ENCODE measurements at regions not wholly inside any gene's neighbourhood (a gene's known extent, or its start where the extent isn't known, plus 50 kb on each side); places are given as distances from the start of the nearest gene placed in this dataset.

DNA sequence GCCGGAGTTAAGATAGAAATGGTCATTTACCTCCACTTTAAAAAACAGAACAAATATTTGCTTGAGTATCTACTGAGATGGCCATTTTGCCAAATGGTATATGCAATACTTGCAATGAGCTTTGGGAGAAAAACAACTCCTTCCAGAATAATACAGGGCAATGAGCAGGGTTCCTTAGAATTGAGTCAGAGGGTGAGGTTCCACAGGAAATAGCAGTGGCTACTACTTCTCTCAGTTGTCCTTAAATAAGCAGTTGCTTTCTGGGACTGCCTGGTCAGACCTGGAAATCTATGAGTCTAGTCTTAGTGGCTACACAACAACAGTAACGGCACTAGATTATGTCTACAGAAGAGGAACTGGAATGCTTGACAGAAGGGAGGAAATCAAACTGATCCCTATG is 80.9 kb upstream of the CCDC85A start:
- Mint-ChIP-seq H3K36me3 (ENCODE audit: low read depth, unreplicated experiment) (no peaks in the 10 kb centered on the region), H3K4me3 (ENCODE audit: unreplicated experiment) (no peak overlapping the region), H3K9me3 (ENCODE audit: unreplicated experiment) (no peaks in the 10 kb centered on the region), H3K4me1 (ENCODE audit: unreplicated experiment) (peaks cover 14% of the 10 kb centered on the region), H3K27me3 (ENCODE audit: unreplicated experiment) (peaks cover 6% of the 10 kb centered on the region), H3K27ac (ENCODE audit: unreplicated experiment) (no peak overlapping the region)
- TF ChIP-seq, protein P1, sequence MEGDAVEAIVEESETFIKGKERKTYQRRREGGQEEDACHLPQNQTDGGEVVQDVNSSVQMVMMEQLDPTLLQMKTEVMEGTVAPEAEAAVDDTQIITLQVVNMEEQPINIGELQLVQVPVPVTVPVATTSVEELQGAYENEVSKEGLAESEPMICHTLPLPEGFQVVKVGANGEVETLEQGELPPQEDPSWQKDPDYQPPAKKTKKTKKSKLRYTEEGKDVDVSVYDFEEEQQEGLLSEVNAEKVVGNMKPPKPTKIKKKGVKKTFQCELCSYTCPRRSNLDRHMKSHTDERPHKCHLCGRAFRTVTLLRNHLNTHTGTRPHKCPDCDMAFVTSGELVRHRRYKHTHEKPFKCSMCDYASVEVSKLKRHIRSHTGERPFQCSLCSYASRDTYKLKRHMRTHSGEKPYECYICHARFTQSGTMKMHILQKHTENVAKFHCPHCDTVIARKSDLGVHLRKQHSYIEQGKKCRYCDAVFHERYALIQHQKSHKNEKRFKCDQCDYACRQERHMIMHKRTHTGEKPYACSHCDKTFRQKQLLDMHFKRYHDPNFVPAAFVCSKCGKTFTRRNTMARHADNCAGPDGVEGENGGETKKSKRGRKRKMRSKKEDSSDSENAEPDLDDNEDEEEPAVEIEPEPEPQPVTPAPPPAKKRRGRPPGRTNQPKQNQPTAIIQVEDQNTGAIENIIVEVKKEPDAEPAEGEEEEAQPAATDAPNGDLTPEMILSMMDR (IDR thresholded peaks at IDR 0.05; ENCODE audit: unreplicated experiment), result no peak
- no peak for DNase-seq (ENCODE audit: low spot score)

DNA sequence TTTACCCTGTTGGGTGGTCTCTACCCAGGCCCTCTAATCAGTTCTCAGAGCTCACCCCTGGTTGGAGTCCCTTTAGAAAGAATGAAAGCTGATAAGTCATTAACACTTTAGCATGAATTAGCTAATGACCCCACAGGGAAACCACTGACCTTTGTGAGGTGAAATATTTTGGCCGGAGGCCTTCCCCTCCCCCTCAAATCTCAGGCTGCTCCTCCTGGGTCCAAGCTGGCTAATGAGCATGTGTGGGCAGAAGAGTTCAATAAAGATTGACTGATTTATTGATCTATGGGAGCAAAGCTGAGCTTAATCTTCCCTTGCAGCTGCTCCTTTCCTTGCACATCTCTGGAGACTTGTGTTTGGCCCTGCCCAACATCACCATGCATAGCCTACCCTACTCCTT is 78.8 kb upstream of the CCDC85A start:
- TF ChIP-seq, protein P1 (IDR thresholded peaks at IDR 0.05; ENCODE audit: unreplicated experiment), result no peak
- H3K27me3 Mint-ChIP-seq (ENCODE audit: unreplicated experiment), result peaks cover 6% of the 10 kb centered on the region
- H3K4me3 Mint-ChIP-seq (ENCODE audit: unreplicated experiment), result no peak overlapping the region
- no peak for DNase-seq (ENCODE audit: low spot score)
- H3K4me1 Mint-ChIP-seq (ENCODE audit: unreplicated experiment), result peaks cover 20% of the 10 kb centered on the region
- H3K9me3 Mint-ChIP-seq (ENCODE audit: unreplicated experiment), result no peaks in the 10 kb centered on the region
- no peaks in the 10 kb centered on the region for H3K36me3 Mint-ChIP-seq (ENCODE audit: low read depth, unreplicated experiment)
- H3K27ac Mint-ChIP-seq (ENCODE audit: unreplicated experiment), result no peak overlapping the region

GRCh38 chr2:56107502-56108220 is 76.1 kb upstream of the CCDC85A start:
- TF ChIP-seq, protein P1 (IDR thresholded peaks at IDR 0.05; ENCODE audit: unreplicated experiment), result no peak

GRCh38 chr2:56108806-56109205 is 75.0 kb upstream of the CCDC85A start:
- TF ChIP-seq, protein P1 (IDR thresholded peaks at IDR 0.05; ENCODE audit: unreplicated experiment), result no peak
- H3K4me3 Mint-ChIP-seq (ENCODE audit: unreplicated experiment), result no peak overlapping the region
- H3K4me1 Mint-ChIP-seq (ENCODE audit: unreplicated experiment), result peaks cover 24% of the 10 kb centered on the region
- H3K9me3 Mint-ChIP-seq (ENCODE audit: unreplicated experiment), result no peaks in the 10 kb centered on the region
- peaks cover 6% of the 10 kb centered on the region for H3K27me3 Mint-ChIP-seq (ENCODE audit: unreplicated experiment)
- no peak overlapping the region for H3K27ac Mint-ChIP-seq (ENCODE audit: unreplicated experiment)
- DNase-seq (ENCODE audit: low spot score), result no peak
- no peaks in the 10 kb centered on the region for H3K36me3 Mint-ChIP-seq (ENCODE audit: low read depth, unreplicated experiment)

More at GRCh38 chr2:56107502-56108220, 76.1 kb upstream of the CCDC85A start:
- no peaks in the 10 kb centered on the region for H3K9me3 Mint-ChIP-seq (ENCODE audit: unreplicated experiment)
- no peak for DNase-seq (ENCODE audit: low spot score)
- H3K27me3 Mint-ChIP-seq (ENCODE audit: unreplicated experiment), result peaks cover 8% of the 10 kb centered on the region
- H3K4me1 Mint-ChIP-seq (ENCODE audit: unreplicated experiment), result peaks cover 20% of the 10 kb centered on the region
- no peak overlapping the region for H3K4me3 Mint-ChIP-seq (ENCODE audit: unreplicated experiment)
- no peak overlapping the region for H3K27ac Mint-ChIP-seq (ENCODE audit: unreplicated experiment)
- H3K36me3 Mint-ChIP-seq (ENCODE audit: low read depth, unreplicated experiment), result no peaks in the 10 kb centered on the region

- peaks cover 3% of the 10 kb centered on the region for H3K27me3 Mint-ChIP-seq (ENCODE audit: unreplicated experiment)
- H3K9me3 Mint-ChIP-seq (ENCODE audit: unreplicated experiment), result no peaks in the 10 kb centered on the region
- peaks cover 25% of the 10 kb centered on the region for H3K4me1 Mint-ChIP-seq (ENCODE audit: unreplicated experiment)
- H3K4me3 Mint-ChIP-seq (ENCODE audit: unreplicated experiment), result no peak overlapping the region
- TF ChIP-seq, protein P1 (IDR thresholded peaks at IDR 0.05; ENCODE audit: unreplicated experiment), result no peak
- H3K36me3 Mint-ChIP-seq (ENCODE audit: low read depth, unreplicated experiment), result no peaks in the 10 kb centered on the region
- DNase-seq (ENCODE audit: low spot score), result no peak
- H3K27ac Mint-ChIP-seq (ENCODE audit: unreplicated experiment), result no peak overlapping the region
Measured at GRCh38 chr2:56109994-56110393, 73.8 kb upstream of the CCDC85A start.
